HCT116 (cell line): ENCODE measurements at regions not wholly inside any gene's neighbourhood (a gene's known extent, or its start where the extent isn't known, plus 50 kb on each side); places are given as distances from the start of the nearest gene placed in this dataset.
"Not testable (repeated sequence)": the region's sequence is repeated elsewhere in the genome, so short reads cannot be mapped to it uniquely, and the experiment has no call there.

ENCODE experiments used
- ATAC-seq: fragments of 200-7000 bp; cut with Tn5 transposase; 2 replicates; pipeline ENCODE4 v1.9.1; 2020; ENCODE audit warnings: mild to moderate bottlenecking, moderate library complexity
- BruUV-seq: library from RNA; stranded (reverse); fragments of 400-500 nt; replicated peaks from 2 replicates; lab custom pipeline; 2021; lab: Mats Ljungman, UMichigan
- CTCF ChIA-PET: fragments of 300-600 bp; sonication (Branson Sonifier 250); formaldehyde crosslinking; loops from one replicate; lab custom pipeline; 2021; ENCODE audit warnings: antibody characterized with exemption; lab: Charles Lee
- POLR2A ChIA-PET: fragments of 300-600, 350-600 bp; sonication (Branson Sonifier 250); formaldehyde crosslinking; loops from one replicate; lab custom pipeline; 2021; ENCODE audit warnings: antibody characterized with exemption; lab: Charles Lee
- RAD21 ChIA-PET, 2 experiments: fragments of 300-600 bp; sonication (Branson Sonifier 250); formaldehyde crosslinking; loops; one replicate each; lab custom pipeline; 2023; ENCODE audit warnings: low total read pairs in 2 of 2; ENCODE audit not compliant: uncharacterized antibody in 2 of 2, unreplicated experiment in 2 of 2, low non-redundant PET in 1 of 2; lab: Charles Lee
- DNase-seq: peaks from one replicate; pipeline ENCODE4 v3.0.0-alpha.2; 2010; ENCODE audit warnings: low read depth, low spot score
- H2AFZ ChIP-seq: fragments of 200-600 bp; shearing (Covaris generic), sonication (generic); 2 replicates; pipeline ENCODE4 v1.6.1; 2017; ENCODE audit warnings: low read depth, mixed run types, mixed read lengths, antibody characterized with exemption, low read length; ENCODE audit not compliant: poor library complexity, severe bottlenecking
- H3K27ac ChIP-seq: 2 replicates; pipeline ENCODE4 v1.5.1; 2012; ENCODE audit warnings: low read depth, low read length
- H3K27me3 ChIP-seq: fragments of 200-600 bp; sonication (generic); 2 replicates; pipeline ENCODE4 v1.6.1; 2016; ENCODE audit warnings: mixed run types, low read length, mixed read lengths; ENCODE audit not compliant: insufficient read depth
- H3K36me3 ChIP-seq, 2 experiments: fragments of 200-500 bp in 1 of 2; fragments of 200-600 bp in 1 of 2; sonication (Bioruptor generic) in 1 of 2; sonication (generic) in 1 of 2; 2 replicates each; pipeline versions ENCODE4 v1.5.1 to v1.6.1; 2014 to 2016; ENCODE audit warnings: low read length in 2 of 2, inconsistent platforms in 1 of 2, mixed read lengths in 1 of 2, mixed run types in 1 of 2; ENCODE audit not compliant: insufficient read depth in 2 of 2, control insufficient read depth in 1 of 2
- H3K4me1 ChIP-seq, 2 experiments: fragments of 200-600 bp in 1 of 2; sonication (generic) in 1 of 2; 2 replicates each; pipeline versions ENCODE4 v1.5.1 to v1.6.1; 2012 to 2017; ENCODE audit warnings: low read length in 2 of 2, inconsistent platforms in 1 of 2, mild to moderate bottlenecking in 1 of 2, mixed read lengths in 1 of 2, mixed run types in 1 of 2, moderate library complexity in 1 of 2; ENCODE audit not compliant: insufficient read depth in 2 of 2, control insufficient read depth in 1 of 2
- H3K4me2 ChIP-seq: fragments of 200-600 bp; sonication (generic); 2 replicates; pipeline ENCODE4 v1.6.1; 2017; ENCODE audit warnings: mixed run types, low read length, mixed read lengths
- H3K4me3 ChIP-seq, 2 experiments: fragments of 200-600 bp in 1 of 2; sonication (generic) in 1 of 2; replicated peaks in 1 of 2; 2 replicates each; pipeline ENCODE4 v1.5.1; 2011 to 2016; ENCODE audit warnings: low read length in 2 of 2, control low read depth in 1 of 2, low read depth in 1 of 2, mild to moderate bottlenecking in 1 of 2, mixed read lengths in 1 of 2, mixed run types in 1 of 2
- H3K79me2 ChIP-seq: fragments of 200-600 bp; sonication (generic); 2 replicates; pipeline ENCODE4 v1.6.1; 2017; ENCODE audit warnings: mild to moderate bottlenecking, mixed run types, low read length, moderate library complexity, mixed read lengths; ENCODE audit not compliant: insufficient read depth
- H3K9ac ChIP-seq: fragments of 200-600 bp; sonication (generic); 2 replicates; pipeline ENCODE4 v1.6.1; 2016; ENCODE audit warnings: low read length, mixed read lengths
- H3K9me2 ChIP-seq: fragments of 200-600 bp; sonication (generic), shearing (Covaris generic); 2 replicates; pipeline ENCODE4 v1.6.1; 2017; ENCODE audit warnings: mixed run types, mild to moderate bottlenecking, moderate library complexity; ENCODE audit not compliant: insufficient read depth
- H3K9me3 ChIP-seq, 2 experiments: fragments of 200-500 bp in 1 of 2; fragments of 200-600 bp in 1 of 2; sonication (Bioruptor generic) in 1 of 2; sonication (generic) in 1 of 2; 2 replicates each; pipeline ENCODE4 v1.6.1; 2014 to 2017; ENCODE audit warnings: low read length in 2 of 2, mixed read lengths in 2 of 2, inconsistent platforms in 1 of 2, low read depth in 1 of 2, mild to moderate bottlenecking in 1 of 2, mixed run types in 1 of 2, moderate library complexity in 1 of 2; ENCODE audit not compliant: control insufficient read depth in 1 of 2, insufficient read depth in 1 of 2
- H4K20me1 ChIP-seq: fragments of 200-600 bp; sonication (generic), shearing (Covaris generic); 2 replicates; pipeline ENCODE4 v1.6.1; 2017; ENCODE audit warnings: mixed run types, mild to moderate bottlenecking, moderate library complexity; ENCODE audit not compliant: insufficient read depth
- ATF3 ChIP-seq: IDR thresholded peaks from 2 replicates; pipeline ENCODE4 v1.6.1; 2012
- CBX3 ChIP-seq: IDR thresholded peaks from 2 replicates; pipeline ENCODE4 v1.6.1; 2012; ENCODE audit warnings: low read depth
- EGR1 ChIP-seq: IDR thresholded peaks from 2 replicates; pipeline ENCODE4 v1.6.1; 2012; ENCODE audit warnings: low read depth
- ELF1 ChIP-seq: IDR thresholded peaks from 2 replicates; pipeline ENCODE4 v1.6.1; 2012; ENCODE audit warnings: low read depth, borderline replicate concordance
- EZH2 ChIP-seq: fragments of 200-600 bp; sonication (generic); IDR thresholded peaks from 2 replicates; pipeline ENCODE4 v1.6.1; 2017; ENCODE audit warnings: antibody characterized with exemption, mixed run types
- EZH2phosphoT487 ChIP-seq: fragments of 200-600 bp; IDR thresholded peaks from 2 replicates; pipeline ENCODE4 v1.6.1; 2018; ENCODE audit warnings: antibody characterized with exemption, borderline replicate concordance
- POLR2A ChIP-seq: IDR thresholded peaks from 2 replicates; pipeline ENCODE4 v1.7.0; 2011; ENCODE audit warnings: borderline replicate concordance; ENCODE audit not compliant: insufficient read depth, insufficient read length; ENCODE audit errors: extremely low read depth
- POLR2AphosphoS5 ChIP-seq: IDR thresholded peaks from 2 replicates; pipeline ENCODE4 v1.6.1; 2011; ENCODE audit warnings: mild to moderate bottlenecking, low read depth, low read length, moderate library complexity
- RAD21 ChIP-seq: IDR thresholded peaks from 2 replicates; pipeline ENCODE4 v1.6.1; 2012; ENCODE audit warnings: low read depth, mild to moderate bottlenecking
- REST ChIP-seq: IDR thresholded peaks from 2 replicates; pipeline ENCODE4 v1.6.1; 2012; ENCODE audit warnings: low read depth
- SP1 ChIP-seq: IDR thresholded peaks from 2 replicates; pipeline ENCODE4 v1.6.1; 2012; ENCODE audit warnings: low read depth
- SRF ChIP-seq: IDR thresholded peaks from 2 replicates; pipeline ENCODE4 v1.6.1; 2012; ENCODE audit warnings: low read depth
- YY1 ChIP-seq: IDR thresholded peaks from 2 replicates; pipeline ENCODE4 v1.6.1; 2011; ENCODE audit warnings: low read length, low read depth, moderate library complexity, mild to moderate bottlenecking; ENCODE audit not compliant: insufficient replicate concordance; ENCODE audit errors: extremely low read depth
- ZBTB33 ChIP-seq: IDR thresholded peaks from 2 replicates; pipeline ENCODE4 v1.6.1; 2011; ENCODE audit warnings: mild to moderate bottlenecking, low read length, moderate library complexity; ENCODE audit not compliant: insufficient replicate concordance; ENCODE audit errors: extremely low read depth
- ZFX ChIP-seq: fragments of 450-650 bp; IDR thresholded peaks from 2 replicates; pipeline ENCODE4 v1.6.1; 2017
- ZNF274 ChIP-seq: fragments of 200-500 bp; sonication (Bioruptor generic); IDR thresholded peaks from 2 replicates; pipeline ENCODE4 v1.6.1; 2014; ENCODE audit warnings: mild to moderate bottlenecking, low read depth, low read length, inconsistent platforms
- intact Hi-C: fragments of 100-400 bp; cut with micrococcal nuclease; formaldehyde crosslinking; loops from 2 replicates; pipeline ENCODE4 v1.10.0; 2022

- H3K9me2 ChIP-seq, H3K79me2 ChIP-seq, DNase-seq, H3K27me3 ChIP-seq, RAD21 ChIA-PET, BruUV-seq, H2AFZ ChIP-seq, H3K27ac ChIP-seq, H3K9ac ChIP-seq, H4K20me1 ChIP-seq, H3K36me3 ChIP-seq, CTCF ChIA-PET, H3K4me3 ChIP-seq, POLR2A ChIA-PET, H3K4me1 ChIP-seq, ATAC-seq, H3K4me2 ChIP-seq, intact Hi-C loops: not testable (repeated sequence)
- peaks cover 6 to 19% of the 10 kb centered on the region in 2 experiments; a peak in 3 of 4 replicates for H3K9me3 ChIP-seq
Observed at GRCh38 chr21:27317601-27318000, 350.7 kb upstream of the ADAMTS5 start.

- no peaks in the 10 kb centered on the region for H3K4me1 ChIP-seq
- intact Hi-C loops = no loop called here
- peaks cover 6 to 15% of the 10 kb centered on the region in 2 experiments; a peak in 2 of 4 replicates for H3K9me3 ChIP-seq
- no TSS peak for BruUV-seq
- ChIA-PET CTCF (no interaction called here), POLR2A (no interaction called here), RAD21 (no interaction called here)
- H3K36me3 ChIP-seq = no peaks in the 10 kb centered on the region
- H3K27me3 ChIP-seq = no peaks in the 10 kb centered on the region
- H3K9ac ChIP-seq = no peak overlapping the region
- no peaks in the 10 kb centered on the region for H3K9me2 ChIP-seq
- H2AFZ ChIP-seq = no peak overlapping the region
- H4K20me1 ChIP-seq = no peaks in the 10 kb centered on the region
- DNase-seq (no peak), ATAC-seq (no peak)
- no peak overlapping the region for H3K27ac ChIP-seq
- no peak overlapping the region for H3K4me3 ChIP-seq
- no peak overlapping the region for H3K4me2 ChIP-seq
- no peaks in the 10 kb centered on the region for H3K79me2 ChIP-seq
- TF ChIP-seq CBX3 (no peak), ZBTB33 (no peak), REST (no peak), POLR2A (no peak), SRF (no peak), ZFX (no peak), SP1 (no peak), ZNF274 (no peak), RAD21 (no peak), EZH2 (no peak), EGR1 (no peak), YY1 (no peak), ELF1 (no peak), POLR2AphosphoS5 (no peak), EZH2phosphoT487 (no peak), ATF3 (no peak)
Observed at GRCh38 chr21:27315373-27315772, 348.5 kb upstream of the ADAMTS5 start.
